ENCODE measurements at regions not wholly inside any gene's neighbourhood (a gene's known extent, or its start where the extent isn't known, plus 50 kb on each side); places are given as distances from the start of the nearest gene placed in this dataset.

DNA sequence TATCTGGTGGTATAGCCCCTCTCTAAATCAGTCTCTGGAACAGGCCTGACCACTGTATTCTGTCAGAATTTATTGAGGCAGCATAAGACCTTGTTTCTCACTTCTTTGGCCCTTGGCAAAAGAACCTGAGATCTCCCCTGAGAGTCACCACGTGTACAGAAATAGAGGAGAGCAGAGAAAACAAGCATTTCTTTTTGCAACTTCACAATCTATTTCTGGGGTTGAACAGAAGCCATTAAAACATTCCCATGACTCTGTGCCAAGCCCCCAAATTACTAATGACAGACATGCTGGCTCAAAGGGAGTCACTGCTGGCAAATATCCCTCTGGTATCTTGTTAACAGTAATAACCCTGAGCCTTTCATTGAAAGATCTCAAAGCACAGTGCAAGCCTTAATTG is 395.3 kb downstream of the MAFB start:
- TF ChIP-seq POLR2AphosphoS5 (IDR thresholded peaks at IDR 0.05; ENCODE audit: low read depth, low read length) (no peak), POLR2A (IDR thresholded peaks at IDR 0.05; ENCODE audit: low read depth, low read length) (no peak), SPI1 (IDR thresholded peaks at IDR 0.05; ENCODE audit: low read depth, low read length) (no peak), TAF1 (IDR thresholded peaks at IDR 0.05; ENCODE audit: low read depth, low read length) (no peak), PAX5 (IDR thresholded peaks at IDR 0.05; ENCODE audit: insufficient read depth, low read length, severe bottlenecking) (no peak), POU2F2 (IDR thresholded peaks at IDR 0.05; ENCODE audit: low read depth, low read length) (no peak)

All from GM12891 (cell line).